ENCODE measurements at regions not wholly inside any gene's neighbourhood (a gene's known extent, or its start where the extent isn't known, plus 50 kb on each side); places are given as distances from the start of the nearest gene placed in this dataset.

DNA sequence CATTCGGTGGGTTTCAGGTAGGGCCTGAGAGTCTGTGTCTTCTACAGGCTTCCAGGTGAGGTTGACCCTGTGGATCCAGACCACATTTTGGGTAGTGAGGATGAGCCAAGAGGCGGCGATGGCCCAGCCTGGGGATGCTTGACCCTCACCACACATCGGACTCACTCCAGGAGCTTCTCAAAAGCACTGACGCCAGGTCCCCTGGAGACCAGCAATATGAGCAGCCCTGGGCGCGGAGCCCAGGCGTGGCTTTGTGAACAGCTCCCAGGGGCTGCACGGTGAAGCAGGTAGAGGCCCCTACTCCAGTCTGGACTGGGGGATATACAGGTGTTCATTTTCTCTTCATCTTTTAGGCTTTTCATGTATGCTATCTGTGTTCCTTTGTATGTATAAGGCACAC, 139.7 kb upstream of the PCBD1 start:
- no peak for DNase-seq

DNA sequence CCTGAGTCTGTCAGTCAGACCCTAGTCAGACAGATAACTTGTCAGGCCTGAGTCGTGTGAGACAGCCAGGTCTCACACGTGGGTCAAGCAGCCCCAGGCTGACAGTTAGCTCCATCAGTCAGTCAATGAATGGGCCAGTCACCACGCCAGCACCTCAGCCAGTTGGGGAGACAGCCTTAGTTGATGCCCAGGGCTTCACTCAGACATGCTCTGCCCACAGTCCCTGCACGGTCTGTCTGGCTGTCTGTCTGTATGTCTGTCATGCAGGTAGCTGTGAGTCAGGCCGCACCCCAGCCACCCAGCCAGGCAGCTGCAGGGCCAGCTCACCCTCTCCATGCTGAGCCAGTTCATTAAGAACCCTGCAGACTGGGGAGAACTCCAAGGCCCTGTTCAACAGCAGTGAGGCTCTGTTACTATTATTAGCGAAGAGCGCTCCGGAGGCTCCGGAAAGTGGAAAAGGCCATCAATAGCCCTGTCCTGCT, 141.1 kb upstream of the PCBD1 start:
- no peak for DNase-seq

DNA sequence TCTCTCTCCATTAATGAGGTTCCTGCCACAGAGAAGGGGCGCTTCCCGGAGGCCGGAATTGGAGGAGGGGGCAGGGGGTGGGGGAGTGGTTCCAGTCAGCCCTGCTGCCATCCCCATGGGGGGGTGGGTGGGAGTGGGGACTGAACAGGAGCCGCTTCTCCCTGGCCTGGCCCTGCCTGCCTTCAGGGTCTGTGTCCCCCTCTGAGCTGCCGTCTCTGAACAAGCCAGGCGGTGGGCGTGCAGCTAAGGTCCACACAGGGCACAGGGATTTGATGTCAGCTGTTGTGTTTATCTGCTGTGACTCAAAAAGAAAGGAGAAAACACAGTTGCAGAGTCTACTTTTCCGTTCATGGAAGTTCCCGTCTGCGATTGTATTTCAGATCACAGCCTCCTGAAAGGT, 141.5 kb upstream of the PCBD1 start:
- no peak for DNase-seq

DNA sequence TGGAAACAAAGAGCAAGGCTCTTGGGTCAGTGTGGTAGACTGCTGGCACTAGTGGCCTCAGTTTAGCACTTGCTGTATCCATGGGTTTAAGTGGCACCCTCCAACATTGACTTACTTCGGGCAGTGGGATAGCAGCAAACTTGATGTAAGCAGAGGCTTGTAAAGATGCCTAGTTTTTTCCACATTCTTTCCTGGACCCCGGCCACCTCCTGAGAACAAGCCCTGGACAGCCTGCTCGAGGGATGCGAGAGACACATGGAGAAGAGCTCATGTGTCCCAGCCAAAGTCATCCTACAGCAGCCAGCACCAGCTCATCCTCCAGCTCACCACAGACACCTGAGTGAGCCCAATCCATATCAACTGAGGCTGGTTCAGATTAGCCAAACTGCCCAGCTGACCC, 142.7 kb upstream of the PCBD1 start:
- DNase-seq, result no peak

DNA sequence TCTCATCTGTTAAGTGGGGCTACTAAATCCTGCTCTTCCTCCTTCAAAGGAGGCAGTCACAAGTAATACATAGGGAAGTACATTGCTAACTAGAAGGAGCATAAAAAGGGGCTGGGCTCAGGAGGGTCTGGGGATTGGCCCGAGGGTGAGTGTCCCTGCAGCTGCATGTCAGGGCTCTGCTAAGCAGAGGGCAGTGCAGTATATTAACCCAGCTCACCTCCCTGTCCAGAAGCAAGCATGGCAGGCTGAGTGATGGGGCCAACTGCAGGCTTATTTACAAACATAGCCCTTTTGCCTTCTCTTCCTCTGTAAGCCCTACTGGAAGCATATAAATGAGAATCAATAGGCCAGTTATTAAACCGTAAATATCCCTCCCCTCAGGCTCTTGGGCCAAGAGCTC, 143.2 kb upstream of the PCBD1 start:
- DNase-seq, result no peak

DNA sequence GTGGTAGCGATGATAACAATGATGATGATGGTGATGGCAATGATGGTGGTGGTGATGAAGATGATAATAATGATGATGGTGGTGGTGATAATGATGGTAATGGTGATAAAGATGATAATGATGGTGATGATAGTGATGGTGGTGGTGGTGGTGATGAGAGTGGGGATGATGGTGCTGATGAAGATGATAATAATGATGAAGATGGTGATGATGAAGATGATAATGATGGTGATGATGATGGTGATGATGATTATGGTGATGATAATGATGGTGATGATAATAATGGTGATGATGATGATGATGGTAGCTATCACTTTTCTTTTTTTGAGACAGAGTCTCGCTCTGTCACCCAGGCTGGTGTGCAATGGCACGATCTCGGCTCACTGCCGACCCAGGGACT, 144.5 kb upstream of the PCBD1 start:
- DNase-seq, result no peak

DNA sequence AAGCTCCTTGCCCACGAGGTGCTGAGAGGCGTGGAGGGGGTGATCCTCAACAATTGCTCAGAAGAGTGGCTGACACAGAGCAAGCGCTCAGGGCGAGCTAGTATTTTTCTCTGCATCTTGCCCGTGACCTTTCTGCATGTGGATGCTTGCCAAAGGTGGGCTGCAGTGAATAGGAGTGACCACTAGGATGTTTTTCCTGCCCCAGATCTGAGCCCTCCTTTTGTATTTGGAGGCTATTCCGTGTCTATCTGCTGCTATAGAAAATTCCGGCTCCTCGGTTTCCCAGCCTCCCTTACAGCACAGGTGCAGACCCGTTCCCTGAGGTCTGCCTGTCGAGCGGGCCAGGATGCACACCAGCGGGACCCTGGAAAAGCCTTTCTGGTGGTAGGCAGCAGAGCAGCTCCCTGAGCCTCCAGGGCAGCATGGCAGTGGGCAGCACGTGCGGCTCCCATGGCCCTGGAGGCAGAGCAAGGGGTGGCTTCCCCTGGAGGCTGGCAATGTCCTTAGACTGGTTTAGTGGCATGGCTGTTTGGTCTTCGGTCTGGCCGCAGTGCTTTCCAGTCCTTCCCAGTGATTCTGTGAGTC, 145.1 kb upstream of the PCBD1 start:
- no peak for DNase-seq

DNA sequence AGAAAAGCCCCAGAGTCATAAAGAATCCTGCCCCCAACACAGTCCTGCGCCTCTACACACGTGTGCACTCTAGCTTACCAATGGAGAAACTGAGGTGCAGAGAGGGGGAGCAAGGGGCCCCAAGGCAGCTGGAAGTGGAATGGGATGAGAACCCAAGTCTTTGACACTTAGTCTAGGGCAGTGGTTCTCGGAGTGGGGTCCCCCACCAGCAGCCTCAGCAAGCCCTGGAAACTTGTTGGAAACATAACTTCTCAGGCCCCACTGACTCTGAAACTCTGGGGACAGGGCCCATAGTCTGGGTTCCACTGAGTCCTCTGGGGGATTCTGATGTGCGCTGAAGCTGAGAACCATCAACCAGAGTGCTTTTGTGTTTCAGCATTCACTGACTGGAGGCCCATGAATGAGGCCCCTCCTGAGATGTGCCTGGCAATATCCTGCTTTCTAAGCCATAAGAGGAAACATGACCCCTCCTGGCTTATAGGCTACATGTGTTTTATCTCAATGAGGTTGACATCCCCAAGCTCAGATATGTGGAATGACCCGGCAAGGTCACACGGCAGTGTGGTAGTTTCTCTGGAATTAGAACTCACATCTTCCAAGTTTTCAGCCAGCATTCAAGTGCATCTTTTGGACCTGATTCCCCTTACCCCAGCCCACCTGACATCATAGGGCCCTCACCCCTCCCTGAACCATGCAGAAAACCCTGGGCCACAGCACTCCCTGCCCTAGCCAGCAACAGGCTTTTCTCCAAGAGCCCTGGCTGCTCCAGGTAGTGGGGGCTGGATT, 147.3 kb upstream of the PCBD1 start:
- DNase-seq, result no peak

DNA sequence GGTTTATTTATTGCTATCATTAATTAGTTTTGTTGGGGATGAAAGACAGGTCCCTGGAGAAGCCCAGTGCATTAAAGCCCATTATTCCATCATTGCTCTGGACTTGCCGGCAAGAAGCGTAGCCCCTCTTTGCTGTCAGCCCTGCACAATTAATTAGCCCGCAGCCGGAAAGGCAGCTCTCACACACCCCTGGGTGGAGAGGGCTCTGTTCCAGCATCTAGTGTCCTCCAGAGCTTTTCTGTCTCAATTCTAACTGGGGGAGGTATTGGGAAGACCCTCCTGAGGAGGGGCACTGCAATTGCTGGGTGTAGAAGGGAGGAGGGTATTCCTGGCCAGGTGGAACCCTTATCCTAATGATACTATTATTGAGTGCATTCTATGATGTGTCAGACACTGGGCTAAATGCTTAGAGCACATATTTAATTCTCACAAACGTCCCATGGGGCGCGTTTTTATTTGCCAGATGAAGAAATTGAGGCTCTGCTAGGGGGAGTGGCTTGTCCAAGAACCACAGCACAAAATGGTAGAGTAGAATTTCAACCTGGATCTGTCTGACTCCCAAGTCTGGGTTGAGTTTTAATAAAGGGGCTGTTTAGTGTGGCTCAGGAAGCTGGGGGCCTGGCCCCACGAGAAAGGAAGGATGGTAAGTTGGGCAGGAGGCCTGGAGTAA, 148.1 kb upstream of the PCBD1 start:
- no peak for DNase-seq

DNA sequence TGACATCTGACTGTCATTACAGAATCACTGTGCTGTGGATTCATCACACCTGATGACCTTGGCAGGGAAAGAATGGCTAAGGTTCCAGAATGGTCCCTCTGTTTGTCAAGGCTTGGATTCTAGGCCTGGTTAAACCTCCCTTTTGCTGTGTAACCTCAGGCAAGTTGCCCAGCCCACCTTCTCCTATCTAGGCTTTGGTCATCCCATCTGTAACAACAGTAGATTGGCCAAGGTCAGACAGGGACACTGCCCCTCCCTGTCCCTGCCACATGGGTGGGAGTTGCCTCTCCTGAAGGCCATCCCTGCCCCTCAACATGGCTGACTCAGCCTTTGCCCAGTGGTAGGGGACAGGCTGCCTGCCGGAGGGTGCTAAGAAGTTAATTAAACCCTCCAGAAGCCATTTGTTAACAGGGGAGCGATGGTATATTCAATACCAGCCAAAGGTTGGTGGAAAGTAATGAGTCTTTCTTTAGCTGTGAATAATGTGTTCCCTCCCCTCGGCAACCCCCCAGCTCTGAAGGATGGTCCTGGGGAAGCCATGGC, 149.8 kb upstream of the PCBD1 start:
- no peak for DNase-seq

DNA sequence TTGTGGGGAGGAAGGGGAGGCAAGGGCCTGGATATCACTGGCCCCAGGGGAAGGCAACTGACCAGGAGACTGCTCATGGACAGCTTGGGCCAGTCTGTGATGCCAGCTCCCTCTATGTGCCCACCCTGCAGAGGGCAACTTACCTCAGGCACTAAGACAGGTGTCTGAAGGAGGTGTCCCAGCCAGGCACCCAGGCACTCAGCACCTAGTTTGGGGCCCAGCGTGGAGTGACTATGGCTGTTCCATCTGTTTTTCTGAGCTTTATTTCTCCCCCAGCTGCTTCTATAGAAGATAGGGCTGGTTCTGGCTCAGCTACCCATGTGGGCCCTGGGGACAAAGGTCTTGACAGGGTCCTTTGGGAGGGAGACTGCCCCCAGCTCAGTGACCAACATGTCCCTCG, 150.6 kb upstream of the PCBD1 start:
- DNase-seq, result no peak

DNA sequence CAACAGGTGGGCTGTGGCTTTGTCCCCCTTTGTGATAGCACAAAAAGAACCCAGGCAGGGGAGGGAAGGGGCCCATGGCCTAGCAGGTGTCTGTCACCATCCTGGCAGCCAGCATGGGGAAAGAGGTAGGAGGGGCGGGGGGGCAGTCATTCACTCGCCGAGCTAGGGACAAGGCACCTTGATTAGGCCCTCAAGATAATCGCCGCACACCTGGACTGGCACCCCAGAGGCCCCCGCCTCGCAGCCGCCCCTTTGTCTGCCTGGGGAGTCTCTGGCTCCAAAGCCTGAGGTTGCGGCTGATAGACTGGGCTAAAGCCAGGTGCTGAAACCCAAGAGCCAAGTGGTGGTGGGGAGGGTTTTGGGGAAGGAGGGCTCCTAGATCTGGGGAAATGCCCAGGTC, 151.2 kb upstream of the PCBD1 start:
- DNase-seq, result no peak

DNA sequence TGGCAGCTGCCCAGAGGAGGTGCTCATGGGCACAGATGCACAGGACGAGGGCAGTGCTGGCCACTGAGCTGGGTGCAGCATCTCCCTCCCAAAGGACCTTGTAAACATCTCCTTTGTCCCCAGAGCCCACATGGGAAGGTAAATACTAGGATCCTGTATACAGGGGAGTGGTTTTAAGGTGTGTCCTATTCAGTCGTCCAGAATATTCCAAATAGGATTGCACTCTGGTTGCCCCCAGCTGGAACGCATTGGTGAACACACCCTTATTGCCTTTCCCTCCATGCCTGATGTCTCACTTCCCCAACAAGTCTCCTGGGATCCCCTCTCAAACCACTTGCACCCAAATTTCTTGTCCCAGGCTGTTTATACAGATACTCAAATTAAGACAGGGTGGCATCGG, 152.0 kb upstream of the PCBD1 start:
- no peak for DNase-seq

DNA sequence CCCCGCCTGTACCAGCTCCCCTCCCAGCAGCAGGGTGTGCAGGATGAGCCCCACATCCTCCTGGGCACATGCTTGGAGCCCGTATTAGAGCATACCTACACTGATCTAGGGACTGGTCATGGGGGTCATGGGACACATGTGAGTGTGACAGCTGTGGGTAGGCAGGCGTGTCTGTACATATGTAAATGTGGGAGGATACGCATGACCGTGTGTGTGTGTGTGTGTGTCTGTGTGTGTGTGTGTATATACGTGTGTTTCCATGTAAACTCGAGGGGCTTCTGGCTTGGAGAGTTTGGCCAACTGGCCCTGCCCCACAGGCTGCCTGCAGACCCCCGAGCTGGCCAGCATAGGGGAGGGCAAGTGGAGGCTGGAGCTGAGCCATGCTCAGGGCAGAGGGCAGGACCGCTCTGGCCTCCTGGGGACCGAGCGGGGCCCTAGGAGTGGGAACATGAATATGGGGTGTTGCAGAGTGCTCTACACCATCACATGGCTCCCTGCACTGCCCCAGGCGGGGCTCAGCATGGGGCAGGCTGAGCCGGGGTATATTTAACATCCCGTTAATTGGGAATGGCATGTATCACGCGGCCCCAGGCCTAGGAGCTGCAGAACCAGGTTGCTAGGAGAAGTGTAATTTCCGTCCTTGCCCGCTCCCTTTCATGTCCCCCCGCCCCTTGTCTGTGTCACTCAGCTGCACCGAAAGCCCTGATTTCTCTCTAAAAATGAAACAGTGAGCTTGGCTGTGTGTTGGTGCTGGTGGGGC, 152.7 kb upstream of the PCBD1 start:
- no peak for DNase-seq

DNA sequence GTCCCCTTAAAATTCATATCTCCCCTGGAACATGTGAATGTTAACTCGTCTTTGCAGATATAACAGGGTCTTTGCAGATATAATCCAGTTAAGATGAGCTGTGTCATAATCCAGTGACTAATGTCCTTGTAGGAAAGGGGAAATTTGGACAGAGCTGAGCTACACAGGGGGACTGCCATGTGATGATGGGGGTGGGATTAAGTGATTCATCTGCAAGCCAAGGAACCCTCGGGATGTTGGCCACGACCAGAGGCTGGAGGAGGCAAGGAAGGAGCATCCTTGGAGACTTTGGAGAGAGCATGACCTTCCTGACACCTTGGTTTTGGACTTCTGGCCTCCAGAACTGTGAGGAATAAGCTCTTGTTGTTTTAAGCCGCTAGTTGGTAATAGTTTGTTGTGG, 153.9 kb upstream of the PCBD1 start:
- no peak for DNase-seq

DNA sequence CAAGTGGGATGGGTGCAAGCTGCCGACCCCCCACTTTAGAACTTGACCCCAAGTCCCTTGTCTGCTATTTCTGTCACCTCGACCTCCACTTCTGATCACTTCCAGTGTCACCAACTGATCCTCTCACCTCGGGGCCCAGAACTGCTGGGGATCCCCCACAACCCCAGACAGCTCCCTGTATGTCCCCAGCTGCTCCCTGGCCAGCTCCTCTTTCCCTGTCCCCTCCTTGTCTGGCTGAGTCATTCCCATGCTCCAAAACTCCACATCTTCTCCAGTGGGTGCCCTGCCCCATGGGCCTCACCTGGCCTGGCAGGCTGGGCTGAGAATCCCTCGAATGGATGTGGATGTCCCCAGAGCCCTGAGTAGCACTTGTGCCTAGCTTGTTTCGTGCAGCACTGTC, 154.3 kb upstream of the PCBD1 start:
- no peak for DNase-seq

DNA sequence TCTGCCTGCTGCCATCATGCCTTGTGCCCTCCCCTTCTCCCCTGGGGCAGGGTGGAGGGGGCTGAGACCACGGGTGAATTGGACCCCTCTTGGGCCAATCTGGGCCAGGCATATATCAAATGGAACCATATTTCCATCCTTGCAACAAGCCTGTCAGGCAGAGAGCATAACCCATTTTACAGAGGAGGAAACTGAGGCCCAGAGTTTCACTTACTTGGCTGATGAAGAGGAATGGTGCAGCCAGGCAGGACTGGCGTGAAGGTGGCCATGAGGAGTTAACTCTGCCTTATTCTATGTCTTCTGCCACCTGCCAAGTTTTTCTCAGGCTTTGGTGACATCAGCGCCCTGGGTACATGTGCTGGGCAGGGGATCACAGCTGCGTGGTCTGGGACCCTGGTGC, 155.5 kb upstream of the PCBD1 start:
- no peak for DNase-seq

DNA sequence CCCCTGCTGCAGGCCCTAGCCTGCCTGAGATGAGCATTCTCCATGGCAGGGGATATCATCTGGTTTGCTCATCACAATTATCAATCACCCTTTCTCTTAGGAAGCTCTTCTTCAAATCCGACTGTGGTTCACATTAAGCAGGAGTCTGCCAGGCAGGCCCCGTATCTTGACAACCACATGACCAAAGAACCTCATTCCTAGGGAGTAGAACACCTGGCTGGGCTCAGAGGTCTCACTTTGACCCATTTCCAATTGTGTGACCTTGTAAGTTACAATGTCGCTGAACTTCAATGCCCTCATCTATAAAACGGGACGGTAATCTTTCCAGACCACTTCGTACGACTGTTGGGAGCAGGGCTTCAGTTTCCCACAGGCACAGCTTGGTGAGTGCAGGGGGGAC, 156.4 kb upstream of the PCBD1 start:
- no peak for DNase-seq

DNA sequence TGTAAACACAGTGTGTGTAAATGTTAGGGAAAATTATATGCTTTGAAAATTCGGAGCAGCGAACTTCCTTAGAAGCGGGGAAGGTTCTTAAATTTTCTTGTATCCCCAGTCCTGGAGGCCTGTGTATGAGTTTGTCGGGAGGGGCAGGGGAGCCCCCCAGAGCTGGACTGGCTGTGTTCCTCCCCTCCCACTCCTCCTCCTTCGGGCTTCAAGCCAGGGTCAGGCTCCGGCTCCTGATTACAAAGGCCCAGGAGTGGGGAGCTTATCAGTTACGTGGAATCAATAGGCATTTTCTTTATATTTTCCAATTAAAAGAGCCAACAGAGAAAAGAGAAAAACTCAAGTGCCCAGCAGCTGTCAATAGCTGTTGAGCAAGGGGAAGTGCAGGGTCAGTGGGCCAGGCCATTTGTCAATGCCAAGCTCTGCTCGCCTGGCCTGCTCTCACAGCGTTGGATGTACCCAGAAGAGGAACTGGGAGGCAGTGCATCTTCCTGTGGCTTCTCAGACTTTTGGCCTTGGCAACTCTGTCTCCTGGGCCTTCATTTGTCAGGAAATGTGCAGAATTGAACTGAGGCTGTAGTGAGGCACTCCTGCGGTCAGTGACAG, 156.9 kb upstream of the PCBD1 start:
- DNase-seq, result no peak

DNA sequence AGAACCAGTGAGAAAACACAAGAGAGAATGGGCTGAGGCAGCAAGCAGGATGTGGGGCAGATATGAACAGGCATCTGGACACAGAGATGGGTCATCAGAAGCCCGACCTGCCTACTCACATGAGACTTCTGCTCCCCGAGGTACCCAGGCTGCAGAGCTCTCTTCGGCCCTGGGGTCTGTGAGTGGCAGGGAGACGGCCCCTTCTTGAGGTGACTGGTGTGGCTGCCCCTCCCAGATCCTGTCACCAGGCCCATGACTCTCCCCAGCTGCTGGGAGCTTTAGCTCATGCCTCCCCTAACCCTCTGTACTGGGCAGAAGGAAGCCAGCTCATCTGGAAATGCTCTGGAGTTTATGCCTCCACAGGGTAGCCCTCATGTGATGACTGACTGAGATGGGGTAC, 157.6 kb upstream of the PCBD1 start:
- no peak for DNase-seq

DNA sequence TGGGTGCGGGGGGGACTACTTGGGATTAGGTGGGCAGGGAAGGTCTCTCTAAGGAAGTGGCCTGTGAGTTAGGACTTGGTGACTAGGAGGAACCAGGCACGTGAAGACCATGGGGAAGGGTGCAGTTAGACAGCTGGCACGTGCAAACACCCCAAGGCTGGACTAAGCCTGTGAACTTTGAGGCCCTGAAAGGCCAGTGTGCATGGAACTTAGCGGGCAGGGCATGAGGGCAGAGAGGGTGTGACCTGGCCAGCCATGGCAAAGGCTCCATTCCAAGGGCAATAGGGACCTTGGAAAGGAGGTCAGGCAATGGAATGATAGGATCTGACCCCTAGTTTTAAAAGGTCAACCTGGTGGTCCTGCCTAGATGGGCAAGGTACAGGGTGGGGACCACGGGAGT, 158.4 kb upstream of the PCBD1 start:
- no peak for DNase-seq

DNA sequence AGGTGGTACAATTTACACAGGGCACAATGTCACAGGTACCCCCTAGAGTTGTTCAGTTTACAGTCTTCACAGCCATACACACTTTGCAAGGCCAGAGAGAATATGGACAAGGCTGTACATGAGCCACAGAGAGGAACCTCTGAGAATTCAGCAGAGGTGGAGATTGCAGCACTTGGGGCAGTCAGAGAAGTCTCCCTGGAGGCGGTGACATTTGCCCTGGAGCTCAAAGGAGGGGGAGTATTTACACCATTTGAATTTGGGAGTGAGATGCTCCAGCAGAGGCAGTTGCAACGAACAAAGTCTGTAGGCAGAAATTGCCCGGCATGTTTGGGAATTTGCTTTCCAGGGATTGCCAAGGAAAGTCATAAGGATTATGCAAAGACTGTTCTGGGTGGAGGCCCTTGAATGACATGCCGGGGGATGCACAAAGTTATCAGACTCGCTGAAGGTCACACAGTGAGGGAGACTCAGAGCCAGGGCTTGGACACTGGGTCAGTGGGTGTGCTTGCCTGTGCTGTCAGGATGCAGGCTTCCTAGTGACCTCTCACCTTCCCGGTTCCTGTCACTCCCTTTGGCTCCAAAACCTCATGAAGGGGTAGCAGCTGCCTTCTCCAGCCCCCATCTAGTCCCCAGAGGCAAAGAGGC, 160.7 kb upstream of the PCBD1 start:
- DNase-seq, result no peak

Data from stimulated activated CD4-positive, alpha-beta T cell treated with anti-CD3 and anti-CD28 coated beads, Interleukin-2, amount 100 ng/mL, for 48 hours (primary cell).